Osteocyte (in vitro differentiated cells): ENCODE measurements at regions not wholly inside any gene's neighbourhood (a gene's known extent, or its start where the extent isn't known, plus 50 kb on each side); places are given as distances from the start of the nearest gene placed in this dataset.

Experiments used
- DNase-seq: peaks from one replicate; pipeline ENCODE4 v3.0.0; 2021; ENCODE audit warnings: mixed read lengths; ENCODE audit not compliant: unreplicated experiment; ENCODE audit errors: extremely low spot score
- H3K27ac Mint-ChIP-seq: one replicate; pipeline ENCODE4 v1.8.0; 2021; ENCODE audit warnings: mild to moderate bottlenecking, mixed read lengths; ENCODE audit not compliant: unreplicated experiment
- H3K27me3 Mint-ChIP-seq: one replicate; pipeline ENCODE4 v1.8.0; 2021; ENCODE audit warnings: mixed read lengths; ENCODE audit not compliant: unreplicated experiment
- H3K36me3 Mint-ChIP-seq: one replicate; pipeline ENCODE4 v1.8.0; 2021; ENCODE audit warnings: mixed read lengths; ENCODE audit not compliant: unreplicated experiment
- H3K4me1 Mint-ChIP-seq: one replicate; pipeline ENCODE4 v1.8.0; 2021; ENCODE audit warnings: mixed read lengths; ENCODE audit not compliant: unreplicated experiment
- H3K4me3 Mint-ChIP-seq: one replicate; pipeline ENCODE4 v1.8.0; 2021; ENCODE audit warnings: mild to moderate bottlenecking, moderate library complexity, mixed read lengths; ENCODE audit not compliant: unreplicated experiment
- H3K9me3 Mint-ChIP-seq: one replicate; pipeline ENCODE4 v1.8.0; 2021; ENCODE audit warnings: mixed read lengths; ENCODE audit not compliant: unreplicated experiment
- CTCF ChIP-seq: fragments of 200-600 bp; sonication (generic); IDR thresholded peaks from 2 replicates; pipeline ENCODE4 v1.5.0; 2021; ENCODE audit warnings: antibody characterized with exemption, mild to moderate bottlenecking, moderate library complexity

GRCh38 chr2:13020469-13020868 is 303.7 kb downstream of the TRIB2 start:
- H3K9me3 Mint-ChIP-seq, result no peaks in the 10 kb centered on the region

GRCh38 chr2:13021470-13021957 is 304.8 kb downstream of the TRIB2 start:
- TF ChIP-seq CTCF, result no peak
- no peak for DNase-seq
- Mint-ChIP-seq H3K27me3 (peaks cover 20% of the 10 kb centered on the region), H3K4me3 (no peak overlapping the region), H3K4me1 (no peaks in the 10 kb centered on the region), H3K36me3 (no peaks in the 10 kb centered on the region), H3K9me3 (no peaks in the 10 kb centered on the region), H3K27ac (no peak overlapping the region)

More at GRCh38 chr2:13020469-13020868, 303.7 kb downstream of the TRIB2 start:
- Mint-ChIP-seq H3K4me1 (no peaks in the 10 kb centered on the region), H3K27me3 (peaks cover 20% of the 10 kb centered on the region), H3K36me3 (no peaks in the 10 kb centered on the region), H3K4me3 (no peak overlapping the region), H3K27ac (no peak overlapping the region)
- no peak for TF ChIP-seq CTCF
- no peak for DNase-seq

GRCh38 chr2:13030606-13031005 is 313.9 kb downstream of the TRIB2 start:
- H3K27me3 Mint-ChIP-seq, result peaks cover 3% of the 10 kb centered on the region
- H3K36me3 Mint-ChIP-seq, result no peaks in the 10 kb centered on the region
- no peak overlapping the region for H3K4me3 Mint-ChIP-seq
- no peak for TF ChIP-seq CTCF
- H3K9me3 Mint-ChIP-seq, result peaks cover 3% of the 10 kb centered on the region
- H3K4me1 Mint-ChIP-seq, result peaks cover 4% of the 10 kb centered on the region
- no peak for DNase-seq
- no peak overlapping the region for H3K27ac Mint-ChIP-seq

GRCh38 chr2:13034861-13035260 is 318.1 kb downstream of the TRIB2 start:
- Mint-ChIP-seq H3K27ac (no peak overlapping the region), H3K36me3 (no peaks in the 10 kb centered on the region), H3K4me1 (peaks cover 4% of the 10 kb centered on the region), H3K9me3 (no peaks in the 10 kb centered on the region), H3K27me3 (peaks cover 11% of the 10 kb centered on the region), H3K4me3 (no peak overlapping the region)
- no peak for DNase-seq
- no peak for TF ChIP-seq CTCF

GRCh38 chr2:13035866-13036265 is 319.1 kb downstream of the TRIB2 start:
- Mint-ChIP-seq H3K4me1 (peaks cover 4% of the 10 kb centered on the region), H3K9me3 (peaks cover 4% of the 10 kb centered on the region), H3K27me3 (peaks cover 14% of the 10 kb centered on the region), H3K4me3 (no peak overlapping the region), H3K27ac (no peak overlapping the region), H3K36me3 (no peaks in the 10 kb centered on the region)
- no peak for TF ChIP-seq CTCF
- no peak for DNase-seq
